ENCODE measurements at regions not wholly inside any gene's neighbourhood (a gene's known extent, or its start where the extent isn't known, plus 50 kb on each side); places are given as distances from the start of the nearest gene placed in this dataset.
"Not testable (repeated sequence)": the region's sequence is repeated elsewhere in the genome, so short reads cannot be mapped to it uniquely, and the experiment has no call there.

- Histone ChIP-seq H3K27me3 (no peaks in the 10 kb centered on the region), H3K9me3 (replicated peaks) (no peaks in the 10 kb centered on the region), H3K36me3 (no peaks in the 10 kb centered on the region), H3K4me3 (no peak overlapping the region), H3K4me1 (no peaks in the 10 kb centered on the region), H3K27ac (no peak overlapping the region)
- DNase-seq, result no peak
Measured at GRCh38 chr5:163822548-163822947, 317.1 kb downstream of the MAT2B start.

DNA sequence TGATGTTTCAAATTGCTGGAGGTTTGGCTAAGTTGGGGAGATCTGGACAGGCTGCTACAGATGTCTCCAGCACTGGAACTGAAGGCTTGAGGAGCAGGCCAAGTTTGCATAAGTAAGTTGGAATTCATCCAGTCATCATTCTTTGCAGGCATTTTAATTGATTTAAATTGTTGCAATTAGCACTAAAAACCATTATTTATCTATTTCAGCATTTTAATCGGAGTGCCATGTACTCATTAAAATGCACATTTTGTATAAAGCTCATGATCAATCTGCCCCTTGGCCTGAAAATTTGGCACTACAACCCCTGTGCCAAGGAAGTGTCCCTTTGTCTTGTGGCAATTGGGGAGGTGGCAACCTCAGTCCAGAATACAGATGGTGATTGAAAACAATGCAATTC lies 320.2 kb downstream of the MAT2B start:
- Histone ChIP-seq H3K4me3 (no peak overlapping the region), H3K4me1 (no peaks in the 10 kb centered on the region), H3K36me3 (no peaks in the 10 kb centered on the region), H3K27me3 (no peaks in the 10 kb centered on the region), H3K9me3 (replicated peaks) (no peaks in the 10 kb centered on the region), H3K27ac (no peak overlapping the region)
- no peak for DNase-seq

- H3K27me3 ChIP-seq, result no peaks in the 10 kb centered on the region
Measured at GRCh38 chr5:163826201-163826600, 320.8 kb downstream of the MAT2B start.

DNA sequence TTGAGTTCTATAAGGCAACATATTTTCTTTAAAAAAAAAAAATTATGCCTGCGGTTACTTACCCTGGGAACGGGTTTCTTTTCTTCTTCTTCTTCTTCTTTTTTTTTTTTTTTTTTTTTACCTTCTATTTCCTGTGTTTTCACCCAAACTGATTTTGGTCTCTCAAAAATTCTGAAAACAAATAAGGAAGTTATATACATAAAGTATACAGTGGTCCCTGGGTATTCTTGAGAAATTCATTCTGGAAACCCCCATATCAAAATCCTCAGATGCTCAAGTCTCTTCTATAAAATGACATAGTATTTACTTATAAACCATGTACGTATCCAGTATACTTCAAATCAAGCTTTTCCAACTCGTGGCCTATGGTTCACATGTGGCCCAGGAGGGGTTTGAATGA lies 326.7 kb downstream of the MAT2B start:
- DNase-seq, result no peak
- H3K27ac ChIP-seq, result no peak overlapping the region
- no peak overlapping the region for H3K4me3 ChIP-seq
- no peaks in the 10 kb centered on the region for H3K4me1 ChIP-seq
- no peaks in the 10 kb centered on the region for H3K27me3 ChIP-seq
- H3K36me3 ChIP-seq, result no peaks in the 10 kb centered on the region
- no peaks in the 10 kb centered on the region for H3K9me3 ChIP-seq (replicated peaks)

More at GRCh38 chr5:163826201-163826600, 320.8 kb downstream of the MAT2B start:
- DNase-seq, result no peak
- Histone ChIP-seq H3K9me3 (replicated peaks) (no peaks in the 10 kb centered on the region), H3K4me3 (no peak overlapping the region), H3K4me1 (no peaks in the 10 kb centered on the region), H3K36me3 (no peaks in the 10 kb centered on the region), H3K27ac (no peak overlapping the region)

GRCh38 chr5:163838738-163839137 lies 333.3 kb downstream of the MAT2B start:
- H3K27me3 ChIP-seq, result no peaks in the 10 kb centered on the region
- H3K4me3 ChIP-seq, result no peak overlapping the region
- no peak overlapping the region for H3K27ac ChIP-seq
- H3K36me3 ChIP-seq, result no peaks in the 10 kb centered on the region
- H3K4me1 ChIP-seq, result no peaks in the 10 kb centered on the region
- no peaks in the 10 kb centered on the region for H3K9me3 ChIP-seq (replicated peaks)
- DNase-seq, result no peak

DNA sequence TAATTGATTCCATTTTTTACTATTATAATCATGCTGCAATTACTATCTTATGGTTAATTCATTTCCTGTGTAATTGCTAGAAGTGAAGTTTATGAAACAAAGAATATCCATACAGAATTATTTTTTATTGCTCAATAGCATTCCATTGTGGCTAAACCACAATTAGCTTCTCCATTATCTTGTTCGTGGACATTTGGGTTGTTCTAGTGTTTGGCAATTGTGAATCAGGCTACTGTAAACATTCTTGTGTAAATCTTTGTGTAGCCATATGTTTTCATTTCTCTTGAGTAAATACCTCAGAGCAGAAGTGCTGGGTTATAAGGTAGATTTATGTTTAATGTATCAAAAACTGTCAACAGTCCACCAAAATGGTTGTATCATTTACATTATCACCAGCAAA lies 341.1 kb downstream of the MAT2B start:
- Histone ChIP-seq H3K27ac (no peak overlapping the region), H3K9me3 (replicated peaks) (no peaks in the 10 kb centered on the region), H3K27me3 (no peaks in the 10 kb centered on the region), H3K4me3 (no peak overlapping the region), H3K4me1 (no peaks in the 10 kb centered on the region), H3K36me3 (no peaks in the 10 kb centered on the region)
- DNase-seq, result no peak

DNA sequence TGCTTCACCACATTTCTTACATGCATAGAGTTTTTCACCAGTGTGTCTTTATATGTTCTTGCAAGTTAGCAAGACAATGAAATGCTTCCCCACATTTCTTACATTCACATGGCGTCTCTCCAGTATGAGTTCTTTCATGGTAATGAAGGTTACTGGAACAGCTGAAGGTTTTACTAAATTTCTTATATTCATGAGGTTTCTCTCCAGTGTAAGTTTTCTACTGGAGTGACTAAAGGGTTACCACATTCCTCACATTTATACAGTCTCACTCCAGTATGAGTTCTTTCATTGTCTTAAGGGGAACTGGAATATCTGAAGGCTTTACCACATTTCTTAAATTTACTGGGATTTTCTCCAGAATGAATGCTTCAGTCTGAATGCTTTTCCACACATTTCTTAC lies 350.3 kb downstream of the MAT2B start:
- H3K27ac ChIP-seq, result no peak overlapping the region
- no peak for DNase-seq
- H3K9me3 ChIP-seq (replicated peaks), result no peaks in the 10 kb centered on the region

DNA sequence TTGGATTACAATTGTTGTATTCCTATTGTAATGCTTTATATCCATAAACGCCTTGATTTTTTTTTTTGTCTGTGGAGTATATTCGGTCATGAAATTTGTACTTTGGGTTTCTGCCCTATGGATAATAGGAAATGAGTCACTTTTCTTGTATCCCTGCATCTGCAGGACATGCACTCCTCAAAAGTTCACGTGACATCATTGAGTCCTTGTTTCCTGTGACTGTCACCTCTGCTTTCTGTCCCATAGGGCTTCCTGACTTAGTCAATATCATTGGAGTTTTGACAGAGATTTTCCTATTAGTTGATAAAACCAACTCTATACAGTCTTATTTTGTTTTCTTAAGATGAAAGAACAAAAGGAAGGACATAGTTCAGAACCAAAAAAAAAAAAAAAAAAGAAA lies 356.3 kb downstream of the MAT2B start:
- Histone ChIP-seq H3K4me3 (no peak overlapping the region), H3K4me1 (no peaks in the 10 kb centered on the region), H3K9me3 (replicated peaks) (no peaks in the 10 kb centered on the region), H3K36me3 (no peaks in the 10 kb centered on the region), H3K27ac (no peak overlapping the region), H3K27me3 (no peaks in the 10 kb centered on the region)
- DNase-seq, result no peak

More for the DNA sequence above, 350.3 kb downstream of the MAT2B start:
- H3K36me3 ChIP-seq, result no peaks in the 10 kb centered on the region
- H3K4me1 ChIP-seq, result no peaks in the 10 kb centered on the region
- no peak overlapping the region for H3K4me3 ChIP-seq
- no peaks in the 10 kb centered on the region for H3K27me3 ChIP-seq

- Histone ChIP-seq H3K27me3 (no peaks in the 10 kb centered on the region), H3K9me3 (replicated peaks) (no peaks in the 10 kb centered on the region), H3K4me3 (no peak overlapping the region), H3K4me1 (no peaks in the 10 kb centered on the region), H3K36me3 (no peaks in the 10 kb centered on the region), H3K27ac (no peak overlapping the region)
- DNase-seq, result no peak
Measured at GRCh38 chr5:163867324-163867723, 361.9 kb downstream of the MAT2B start.

DNA sequence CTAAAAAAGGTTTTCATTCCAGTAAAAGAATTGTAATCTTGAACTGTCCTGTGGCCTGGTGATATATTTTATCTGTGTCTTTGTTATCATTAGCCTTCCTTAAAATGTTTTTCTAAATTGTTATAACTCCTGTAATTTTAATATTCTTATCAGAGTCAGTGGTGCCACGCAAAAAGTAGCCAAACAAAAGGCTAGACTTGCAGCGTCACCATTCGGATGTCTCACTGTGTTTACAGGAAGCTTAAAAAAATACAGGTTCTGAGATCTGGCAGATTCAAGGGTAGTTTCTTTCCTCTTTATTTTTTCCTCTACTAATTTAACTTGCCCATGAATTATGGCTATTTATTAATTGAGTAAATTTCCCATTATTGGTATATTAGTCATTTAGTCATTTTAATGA lies 362.3 kb downstream of the MAT2B start:
- DNase-seq, result no peak
- H3K4me1 ChIP-seq, result no peaks in the 10 kb centered on the region
- no peak overlapping the region for H3K4me3 ChIP-seq
- no peak overlapping the region for H3K27ac ChIP-seq
- H3K36me3 ChIP-seq, result no peaks in the 10 kb centered on the region
- H3K9me3 ChIP-seq (replicated peaks), result no peaks in the 10 kb centered on the region
- no peaks in the 10 kb centered on the region for H3K27me3 ChIP-seq

DNA sequence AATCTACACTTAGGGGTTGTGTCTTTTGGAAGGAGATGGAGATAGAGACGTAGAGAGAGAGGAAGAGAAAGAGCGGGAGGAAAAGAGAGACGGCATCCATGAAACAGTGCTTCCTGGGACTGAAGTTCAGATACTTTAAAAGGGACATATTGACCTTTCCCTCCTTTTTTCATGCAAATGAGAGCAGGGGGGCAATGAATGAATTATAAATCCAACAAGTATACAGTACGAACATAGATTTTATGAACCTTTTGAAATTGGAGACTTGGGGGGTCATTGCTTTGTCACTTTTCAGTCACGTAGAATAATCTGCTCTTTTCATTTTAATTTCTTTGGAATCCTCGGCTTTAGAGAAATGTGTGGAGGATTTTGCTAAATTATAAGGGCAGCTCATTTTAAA lies 364.2 kb downstream of the MAT2B start:
- no peaks in the 10 kb centered on the region for H3K36me3 ChIP-seq

DNA sequence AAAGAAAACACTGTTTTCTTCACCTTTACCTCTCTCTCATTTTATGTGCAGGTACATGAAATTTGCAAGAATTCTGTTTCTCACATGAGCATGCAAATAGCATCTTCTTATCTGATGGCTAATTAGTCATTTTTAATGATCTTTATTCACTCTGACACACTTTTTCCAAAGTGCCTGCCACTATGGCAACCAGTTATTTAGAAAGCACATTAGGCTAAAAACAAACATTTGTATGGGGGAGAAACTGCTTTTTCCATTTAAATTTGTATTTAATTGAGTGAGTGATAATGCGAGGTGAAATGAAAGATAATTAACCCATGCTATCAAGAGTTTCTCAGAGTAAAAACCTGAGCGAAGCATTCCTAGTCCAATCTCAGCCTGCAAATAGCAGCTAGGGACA lies 365.0 kb downstream of the MAT2B start:
- no peaks in the 10 kb centered on the region for H3K36me3 ChIP-seq
- H3K27me3 ChIP-seq, result no peaks in the 10 kb centered on the region
- no peaks in the 10 kb centered on the region for H3K4me1 ChIP-seq
- H3K4me3 ChIP-seq, result no peak overlapping the region
- no peak overlapping the region for H3K27ac ChIP-seq
- no peak for DNase-seq
- no peaks in the 10 kb centered on the region for H3K9me3 ChIP-seq (replicated peaks)

More for the DNA sequence above, 364.2 kb downstream of the MAT2B start:
- Histone ChIP-seq H3K27me3 (no peaks in the 10 kb centered on the region), H3K4me3 (no peak overlapping the region), H3K9me3 (replicated peaks) (no peaks in the 10 kb centered on the region), H3K27ac (no peak overlapping the region), H3K4me1 (no peaks in the 10 kb centered on the region)
- no peak for DNase-seq

DNA sequence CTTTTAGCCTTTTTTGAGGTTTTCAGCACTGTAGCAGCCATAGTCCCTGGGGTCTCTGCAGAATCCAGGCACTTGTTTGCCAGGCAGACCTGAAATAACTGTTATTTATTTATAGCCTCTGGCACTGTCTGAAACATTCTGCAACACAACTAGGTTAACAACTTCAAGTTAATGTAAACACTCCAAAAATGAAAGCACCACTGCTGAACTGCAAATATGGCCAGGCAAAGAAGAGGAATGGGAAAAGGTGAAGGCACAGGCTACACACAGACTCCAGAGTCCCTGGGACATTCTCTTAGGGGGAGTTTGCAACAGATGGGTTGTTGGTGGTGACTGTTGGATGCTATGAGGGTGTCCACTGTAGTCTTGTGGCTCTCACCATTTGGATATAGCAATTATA lies 369.0 kb downstream of the MAT2B start:
- H3K27me3 ChIP-seq, result no peaks in the 10 kb centered on the region
- H3K4me1 ChIP-seq, result no peaks in the 10 kb centered on the region
- H3K36me3 ChIP-seq, result no peaks in the 10 kb centered on the region
- no peak overlapping the region for H3K27ac ChIP-seq
- no peak for DNase-seq
- H3K4me3 ChIP-seq, result no peak overlapping the region
- H3K9me3 ChIP-seq (replicated peaks), result no peaks in the 10 kb centered on the region

DNA sequence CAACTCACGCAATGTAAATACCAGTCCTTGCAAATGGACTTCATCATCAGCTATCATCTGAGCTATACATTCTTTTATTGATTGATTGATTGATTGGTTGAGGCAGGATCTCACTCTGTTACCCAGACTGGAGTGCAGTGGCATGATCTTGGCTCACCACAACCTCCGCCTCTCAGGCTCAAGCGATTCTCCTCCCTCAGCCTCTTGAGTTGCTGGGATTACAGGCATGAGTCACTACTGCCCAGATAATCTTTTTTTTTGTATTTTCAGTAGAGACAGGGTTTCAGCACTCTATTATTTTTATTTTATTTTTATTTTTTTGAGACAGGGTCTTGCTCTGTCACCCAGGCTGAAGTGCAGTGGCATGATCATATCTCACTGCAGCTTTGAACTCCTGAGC lies 369.5 kb downstream of the MAT2B start:
- not testable (repeated sequence) for H3K4me3 ChIP-seq, H3K27me3 ChIP-seq, DNase-seq

GRCh38 chr5:163877865-163878264 lies 372.4 kb downstream of the MAT2B start:
- no peak for DNase-seq
- no peak overlapping the region for H3K4me3 ChIP-seq
- no peaks in the 10 kb centered on the region for H3K4me1 ChIP-seq
- no peaks in the 10 kb centered on the region for H3K27me3 ChIP-seq
- H3K27ac ChIP-seq, result no peak overlapping the region
- no peaks in the 10 kb centered on the region for H3K36me3 ChIP-seq
- no peaks in the 10 kb centered on the region for H3K9me3 ChIP-seq (replicated peaks)

More for the DNA sequence above, 369.5 kb downstream of the MAT2B start:
- H3K9me3 ChIP-seq (replicated peaks); H3K4me1 ChIP-seq; H3K36me3 ChIP-seq; H3K27ac ChIP-seq: not testable (repeated sequence)

DNA sequence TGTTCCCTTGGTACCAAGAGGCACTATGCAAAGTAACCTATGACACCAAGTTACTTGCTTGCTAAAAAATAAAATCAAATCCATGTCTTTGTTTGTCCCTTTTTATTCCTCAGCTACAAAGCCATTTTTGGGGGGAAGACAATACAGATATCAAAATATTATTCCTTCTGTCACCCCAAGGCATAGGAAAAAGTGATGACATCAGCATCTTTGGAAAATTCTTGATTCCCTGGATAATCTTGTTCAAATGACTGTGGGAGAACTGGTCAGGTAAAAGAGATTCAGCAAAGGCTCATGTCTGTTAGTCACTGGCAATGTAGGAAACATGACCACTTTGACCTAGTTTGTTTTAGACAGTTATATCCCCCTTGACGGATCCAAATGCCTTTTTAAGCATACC lies 373.1 kb downstream of the MAT2B start:
- Histone ChIP-seq H3K9me3 (replicated peaks) (no peaks in the 10 kb centered on the region), H3K36me3 (no peaks in the 10 kb centered on the region), H3K27me3 (no peaks in the 10 kb centered on the region), H3K27ac (no peak overlapping the region), H3K4me3 (no peak overlapping the region), H3K4me1 (no peaks in the 10 kb centered on the region)
- DNase-seq, result no peak

GRCh38 chr5:163880302-163880701 lies 374.9 kb downstream of the MAT2B start:
- Histone ChIP-seq H3K36me3 (no peaks in the 10 kb centered on the region), H3K27ac (no peak overlapping the region)
- DNase-seq, result no peak

More at GRCh38 chr5:163880302-163880701, 374.9 kb downstream of the MAT2B start:
- Histone ChIP-seq H3K4me1 (no peaks in the 10 kb centered on the region), H3K27me3 (no peaks in the 10 kb centered on the region), H3K4me3 (no peak overlapping the region), H3K9me3 (replicated peaks) (no peaks in the 10 kb centered on the region)
